OCI-LY7 (cell line): ENCODE measurements at regions not wholly inside any gene's neighbourhood (a gene's known extent, or its start where the extent isn't known, plus 50 kb on each side); places are given as distances from the start of the nearest gene placed in this dataset.

Source experiments
- BruUV-seq: library from RNA; stranded (reverse); fragments of 400-500 nt; replicated peaks from 2 replicates; lab custom pipeline; 2021; lab: Mats Ljungman, UMichigan
- CTCF ChIA-PET: fragments of 300-600 bp; sonication (Branson Sonifier 250); formaldehyde crosslinking; loops from one replicate; lab custom pipeline; 2022; ENCODE audit warnings: antibody characterized with exemption; ENCODE audit not compliant: unreplicated experiment; lab: Charles Lee
- POLR2A ChIA-PET: fragments of 300-600 bp; sonication (Branson Sonifier 250); formaldehyde crosslinking; loops from one replicate; lab custom pipeline; 2022; ENCODE audit warnings: antibody characterized with exemption; lab: Charles Lee
- DNase-seq: peaks from one replicate; pipeline ENCODE4 v3.0.0-alpha.2; 2015; ENCODE audit warnings: low spot score
- H2AFZ ChIP-seq: fragments of 200-600 bp; sonication (generic), shearing (Covaris generic); 2 replicates; pipeline ENCODE4 v1.6.1; 2014; ENCODE audit warnings: mild to moderate bottlenecking, antibody characterized with exemption, low read length, moderate library complexity
- H3K27ac ChIP-seq: fragments of 200-600 bp; sonication (generic); 2 replicates; pipeline ENCODE4 v1.5.1; 2014; ENCODE audit warnings: mixed run types, low read depth, mild to moderate bottlenecking, moderate library complexity, low read length, inconsistent platforms; ENCODE audit not compliant: poor library complexity, severe bottlenecking
- H3K36me3 ChIP-seq: fragments of 200-600 bp; sonication (generic); 2 replicates; pipeline ENCODE4 v1.6.1; 2014; ENCODE audit warnings: mild to moderate bottlenecking, antibody characterized with exemption, low read length, moderate library complexity, mixed read lengths; ENCODE audit not compliant: insufficient read depth
- H3K4me1 ChIP-seq: fragments of 200-600 bp; sonication (generic); 2 replicates; pipeline ENCODE4 v1.5.1; 2014; ENCODE audit warnings: mild to moderate bottlenecking, low read length; ENCODE audit not compliant: insufficient read depth, poor library complexity, severe bottlenecking
- H3K4me2 ChIP-seq: fragments of 200-600 bp; sonication (generic); 2 replicates; pipeline ENCODE4 v1.6.1; 2014; ENCODE audit warnings: mild to moderate bottlenecking, low read length
- H3K4me3 ChIP-seq: fragments of 200-600 bp; sonication (generic); 2 replicates; pipeline ENCODE4 v1.5.1; 2014; ENCODE audit warnings: mild to moderate bottlenecking, low read depth, low read length; ENCODE audit not compliant: poor library complexity, severe bottlenecking
- H3K79me2 ChIP-seq: fragments of 200-600 bp; sonication (generic); 2 replicates; pipeline ENCODE4 v1.6.1; 2016; ENCODE audit warnings: low read depth, mild to moderate bottlenecking, low read length, moderate library complexity, mixed read lengths; ENCODE audit not compliant: insufficient read depth
- H3K9me2 ChIP-seq: fragments of 200-600 bp; sonication (generic); 2 replicates; pipeline ENCODE4 v1.6.1; 2016; ENCODE audit warnings: mild to moderate bottlenecking, low read length, mixed read lengths; ENCODE audit not compliant: insufficient read depth
- H3K9me3 ChIP-seq: fragments of 200-600 bp; sonication (generic); 2 replicates; pipeline ENCODE4 v1.6.1; 2014; ENCODE audit warnings: mild to moderate bottlenecking, mixed run types, low read length, mixed read lengths
- H4K20me1 ChIP-seq: fragments of 200-600 bp; sonication (generic); 2 replicates; pipeline ENCODE4 v1.6.1; 2014; ENCODE audit warnings: mild to moderate bottlenecking, antibody characterized with exemption, low read length, moderate library complexity, mixed read lengths; ENCODE audit not compliant: insufficient read depth
- EZH2phosphoT487 ChIP-seq: fragments of 200-600 bp; sonication (generic); IDR thresholded peaks from 2 replicates; pipeline ENCODE4 v1.6.1; 2018; ENCODE audit warnings: low read depth, borderline replicate concordance, mild to moderate bottlenecking, mixed run types, antibody characterized with exemption, low read length, moderate library complexity, mixed read lengths
- intact Hi-C: fragments of 100-400 bp; cut with micrococcal nuclease; formaldehyde crosslinking; loops from one replicate; pipeline ENCODE4 v1.10.0; 2022; ENCODE audit not compliant: unreplicated experiment
- TF ChIP-seq, protein P1 (sequence below): fragments of 200-600 bp; sonication (generic); conservative IDR thresholded peaks from 2 replicates; pipeline ENCODE4 v1.5.1; 2014; ENCODE audit warnings: mild to moderate bottlenecking, antibody characterized with exemption, low read length, moderate library complexity, mixed read lengths

DNA sequence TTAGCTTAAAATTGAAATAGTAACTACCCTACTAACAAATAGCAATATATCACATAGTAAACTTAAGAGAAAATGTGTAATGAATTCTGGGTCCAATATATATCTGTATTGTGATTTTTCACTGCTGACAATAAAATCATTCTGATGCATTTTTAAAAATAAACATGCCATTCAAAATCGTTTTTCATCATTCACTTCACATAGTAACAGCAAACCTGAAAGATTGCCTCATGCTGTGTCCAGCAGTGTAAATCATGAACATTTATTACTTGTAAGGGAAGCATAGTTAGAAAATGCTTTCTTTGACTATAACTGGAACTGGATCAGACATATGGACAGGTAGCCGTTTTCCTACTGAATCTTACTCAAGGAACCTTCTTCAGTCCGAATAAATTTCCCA lies 446.1 kb downstream of the UTRN start:
- Histone ChIP-seq H4K20me1 (no peaks in the 10 kb centered on the region), H3K4me3 (no peak overlapping the region), H3K4me2 (no peak overlapping the region), H3K79me2 (no peaks in the 10 kb centered on the region), H3K9me3 (no peaks in the 10 kb centered on the region), H3K36me3 (no peaks in the 10 kb centered on the region), H3K4me1 (no peaks in the 10 kb centered on the region), H3K27ac (no peak overlapping the region), H2AFZ (no peak overlapping the region), H3K9me2 (no peaks in the 10 kb centered on the region)
- POLR2A ChIA-PET: interaction anchor here (0.5 kb wide), 1 partner anchor 26 kb away, joined by 4 read pairs; no protein-coding TSS in a partner anchor
- CTCF ChIA-PET: no interaction called here
- TF ChIP-seq, protein P1, sequence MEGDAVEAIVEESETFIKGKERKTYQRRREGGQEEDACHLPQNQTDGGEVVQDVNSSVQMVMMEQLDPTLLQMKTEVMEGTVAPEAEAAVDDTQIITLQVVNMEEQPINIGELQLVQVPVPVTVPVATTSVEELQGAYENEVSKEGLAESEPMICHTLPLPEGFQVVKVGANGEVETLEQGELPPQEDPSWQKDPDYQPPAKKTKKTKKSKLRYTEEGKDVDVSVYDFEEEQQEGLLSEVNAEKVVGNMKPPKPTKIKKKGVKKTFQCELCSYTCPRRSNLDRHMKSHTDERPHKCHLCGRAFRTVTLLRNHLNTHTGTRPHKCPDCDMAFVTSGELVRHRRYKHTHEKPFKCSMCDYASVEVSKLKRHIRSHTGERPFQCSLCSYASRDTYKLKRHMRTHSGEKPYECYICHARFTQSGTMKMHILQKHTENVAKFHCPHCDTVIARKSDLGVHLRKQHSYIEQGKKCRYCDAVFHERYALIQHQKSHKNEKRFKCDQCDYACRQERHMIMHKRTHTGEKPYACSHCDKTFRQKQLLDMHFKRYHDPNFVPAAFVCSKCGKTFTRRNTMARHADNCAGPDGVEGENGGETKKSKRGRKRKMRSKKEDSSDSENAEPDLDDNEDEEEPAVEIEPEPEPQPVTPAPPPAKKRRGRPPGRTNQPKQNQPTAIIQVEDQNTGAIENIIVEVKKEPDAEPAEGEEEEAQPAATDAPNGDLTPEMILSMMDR: no peak
- no peak for TF ChIP-seq EZH2phosphoT487
- intact Hi-C loops: no loop called here
- BruUV-seq: no TSS peak
- no peak for DNase-seq

DNA sequence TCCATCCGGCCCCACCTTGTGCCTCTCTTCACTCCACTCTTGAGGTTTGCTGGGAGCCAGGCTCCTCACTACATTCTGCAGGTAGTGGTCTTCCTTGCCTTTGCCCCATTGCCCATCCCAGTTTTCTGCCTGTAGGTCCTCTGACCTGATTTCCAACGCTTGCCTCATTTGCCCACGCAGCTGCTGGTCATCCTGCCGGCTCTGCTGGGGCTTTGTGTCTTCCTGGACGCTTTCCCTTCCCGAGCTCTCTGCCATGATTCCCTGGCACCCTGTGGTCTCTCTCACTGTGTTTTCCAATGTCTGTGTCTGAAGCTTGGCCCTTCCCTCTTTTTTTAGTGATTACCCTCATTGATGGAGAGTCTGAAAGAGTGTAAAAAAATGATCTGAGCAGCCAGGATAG lies 451.6 kb downstream of the UTRN start:
- no TSS peak for BruUV-seq
- CTCF ChIA-PET: no interaction called here
- H3K27ac ChIP-seq: no peak overlapping the region
- no peaks in the 10 kb centered on the region for H3K9me2 ChIP-seq
- H3K4me2 ChIP-seq: no peak overlapping the region
- no peak overlapping the region for H3K4me3 ChIP-seq
- no peak overlapping the region for H2AFZ ChIP-seq
- H4K20me1 ChIP-seq: no peaks in the 10 kb centered on the region
- no peaks in the 10 kb centered on the region for H3K36me3 ChIP-seq
- no peaks in the 10 kb centered on the region for H3K4me1 ChIP-seq
- no peaks in the 10 kb centered on the region for H3K79me2 ChIP-seq
- H3K9me3 ChIP-seq: no peaks in the 10 kb centered on the region
- intact Hi-C loops: no loop called here
- POLR2A ChIA-PET: interaction anchor here (1.1 kb wide), 1 partner anchor 12 kb away, joined by 3 read pairs; no protein-coding TSS in a partner anchor
- TF ChIP-seq EZH2phosphoT487: no peak
- TF ChIP-seq, protein P1: no peak
- DNase-seq: no peak

DNA sequence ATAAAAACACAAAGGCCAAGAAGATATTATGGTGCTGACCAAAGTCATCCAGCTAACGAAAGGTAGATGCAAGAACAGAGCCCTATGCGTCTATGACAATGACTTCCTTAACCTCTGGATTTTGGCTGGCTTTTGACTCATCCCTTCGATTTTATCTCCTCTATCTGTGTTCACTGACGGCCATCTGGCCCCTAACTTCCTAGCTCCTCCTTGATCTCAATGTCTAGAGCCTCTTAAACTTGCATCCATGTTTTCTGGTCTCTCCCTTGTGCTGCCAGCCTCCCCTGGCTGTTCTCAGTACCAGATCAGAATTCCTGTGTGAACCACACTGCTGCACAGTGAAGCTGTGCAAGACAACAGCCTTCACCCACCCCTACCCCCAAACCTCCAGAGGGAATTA lies 452.9 kb downstream of the UTRN start:
- BruUV-seq: no TSS peak
- H3K4me2 ChIP-seq: no peak overlapping the region
- no peaks in the 10 kb centered on the region for H4K20me1 ChIP-seq
- no peaks in the 10 kb centered on the region for H3K79me2 ChIP-seq
- POLR2A ChIA-PET: no interaction called here
- no peaks in the 10 kb centered on the region for H3K36me3 ChIP-seq
- intact Hi-C loops: no loop called here
- H3K27ac ChIP-seq: no peak overlapping the region
- no peaks in the 10 kb centered on the region for H3K9me3 ChIP-seq
- CTCF ChIA-PET: no interaction called here
- H3K4me3 ChIP-seq: no peak overlapping the region
- no peaks in the 10 kb centered on the region for H3K4me1 ChIP-seq
- no peaks in the 10 kb centered on the region for H3K9me2 ChIP-seq
- no peak for DNase-seq
- no peak overlapping the region for H2AFZ ChIP-seq
- no peak for TF ChIP-seq EZH2phosphoT487
